HG03159 (cell line): ENCODE measurements at regions not wholly inside any gene's neighbourhood (a gene's known extent, or its start where the extent isn't known, plus 50 kb on each side); places are given as distances from the start of the nearest gene placed in this dataset.

Source experiments
- ATAC-seq: cut with Tn5 transposase; IDR thresholded peaks from one replicate; pipeline ENCODE4 v1.9.1; 2021; ENCODE audit warnings: mild to moderate bottlenecking, moderate library complexity; ENCODE audit not compliant: unreplicated experiment

- peak; percentile 79 for ATAC-seq
Observed at GRCh38 chr5:74576941-74577456, 63.5 kb downstream of the ENC1 start.

GRCh38 chr5:74575741-74576538 lies 64.6 kb downstream of the ENC1 start:
- ATAC-seq, result no peak

- no peak for ATAC-seq
Observed at GRCh38 chr5:74570250-74570649, 70.3 kb downstream of the ENC1 start.

GRCh38 chr5:74567411-74567995 lies 73.0 kb downstream of the ENC1 start:
- ATAC-seq, result no peak

- ATAC-seq, result no peak
Observed at GRCh38 chr5:74562122-74562521, 78.4 kb downstream of the ENC1 start.

GRCh38 chr5:74560245-74560644 lies 80.3 kb downstream of the ENC1 start:
- no peak for ATAC-seq

- no peak for ATAC-seq
Observed at GRCh38 chr5:74556631-74557595, 83.6 kb downstream of the ENC1 start.

- ATAC-seq, result no peak
Observed at GRCh38 chr5:74556006-74556405, 84.5 kb downstream of the ENC1 start.

GRCh38 chr5:74552101-74552500 lies 88.4 kb downstream of the ENC1 start:
- no peak for ATAC-seq

GRCh38 chr5:74550927-74551326 lies 89.6 kb downstream of the ENC1 start:
- ATAC-seq, result no peak

GRCh38 chr5:74549384-74549783 lies 91.1 kb downstream of the ENC1 start:
- ATAC-seq, result no peak

- ATAC-seq, result no peak
Observed at GRCh38 chr5:74546796-74547195, 93.7 kb downstream of the ENC1 start.

- no peak for ATAC-seq
Observed at GRCh38 chr5:74544811-74545210, 95.7 kb downstream of the ENC1 start.

- ATAC-seq, result no peak
Observed at GRCh38 chr5:74543162-74543995, 97.1 kb downstream of the ENC1 start.

GRCh38 chr5:74542482-74542881 lies 98.0 kb downstream of the ENC1 start:
- no peak for ATAC-seq

GRCh38 chr5:74541381-74541781 lies 99.1 kb downstream of the ENC1 start:
- no peak for ATAC-seq

GRCh38 chr5:74540622-74541021 lies 99.9 kb downstream of the ENC1 start:
- no peak for ATAC-seq

GRCh38 chr5:74539986-74540385 lies 100.5 kb downstream of the ENC1 start:
- no peak for ATAC-seq

GRCh38 chr5:74538206-74538661 lies 102.3 kb downstream of the ENC1 start:
- no peak for ATAC-seq

- ATAC-seq, result no peak
Observed at GRCh38 chr5:74536658-74537057, 103.9 kb downstream of the ENC1 start.
